ENCODE measurements at regions not wholly inside any gene's neighbourhood (a gene's known extent, or its start where the extent isn't known, plus 50 kb on each side); places are given as distances from the start of the nearest gene placed in this dataset.

GRCh38 chr10:112092519-112092918 is 91.0 kb downstream of the GPAM start:
- TF ChIP-seq HOXD13 (CRISPR knock-in tag; IDR thresholded peaks at IDR 0.05; ENCODE audit: borderline replicate concordance): peak; percentile 73; the same call in 1 of the 2 replicates
- TF ChIP-seq ZNF654 (tag by site-specific recombination; IDR thresholded peaks at IDR 0.05; ENCODE audit: low read depth): no peak
- no peak for TF ChIP-seq HOXA7 (CRISPR knock-in tag; IDR thresholded peaks at IDR 0.05; ENCODE audit: borderline replicate concordance)
- TF ChIP-seq CTCF (tag by site-specific recombination; IDR thresholded peaks at IDR 0.05): no peak
- TF ChIP-seq ZBTB21 (tag by site-specific recombination; IDR thresholded peaks at IDR 0.05): no peak
- TF ChIP-seq ZNF248 (tag by site-specific recombination; IDR thresholded peaks at IDR 0.05): no peak
- TF ChIP-seq ZFP37 (tag by site-specific recombination; IDR thresholded peaks at IDR 0.05): no peak
- no peak for TF ChIP-seq ZNF302 (tag by site-specific recombination; IDR thresholded peaks at IDR 0.05; ENCODE audit: low read depth)
- no peak for TF ChIP-seq ZBTB49 (tag by site-specific recombination; IDR thresholded peaks at IDR 0.05; ENCODE audit: low read depth)
- no peak for TF ChIP-seq ZNF169 (tag by site-specific recombination; IDR thresholded peaks at IDR 0.05)

Data from HEK293 (cell line).